ENCODE measurements at regions not wholly inside any gene's neighbourhood (a gene's known extent, or its start where the extent isn't known, plus 50 kb on each side); places are given as distances from the start of the nearest gene placed in this dataset.

DNA sequence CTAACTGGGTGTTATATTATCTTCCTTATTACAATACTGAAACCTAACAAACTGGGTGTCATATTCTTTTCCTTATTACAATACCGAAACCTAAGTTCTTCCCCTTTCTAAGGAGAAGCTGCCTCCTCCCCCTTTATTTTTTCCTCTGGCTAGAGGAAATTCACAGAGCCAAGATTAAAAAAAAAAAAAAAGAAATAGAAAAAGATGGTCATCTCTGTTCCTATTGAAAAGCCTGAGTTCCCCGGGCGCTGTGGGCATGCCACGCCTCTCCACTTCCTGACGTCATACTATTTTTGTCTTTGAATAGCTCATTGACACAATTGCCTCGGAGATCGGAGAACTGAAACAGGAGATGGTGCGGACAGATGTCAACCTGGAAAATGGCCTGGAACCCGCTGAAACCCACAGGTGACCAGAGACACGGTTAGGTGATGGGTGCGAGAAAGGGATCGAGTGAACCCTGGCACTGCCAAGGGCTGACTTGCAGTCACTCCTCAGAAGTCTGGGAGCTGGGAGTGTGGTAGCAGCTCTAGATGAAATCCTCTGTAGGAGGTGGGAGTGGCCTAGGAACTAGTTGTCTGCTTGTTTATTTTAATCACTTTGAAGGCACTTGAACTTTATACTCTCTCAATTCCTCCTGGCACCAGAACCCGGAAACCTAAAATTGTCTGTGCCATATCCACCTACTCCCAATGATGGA, 82.2 kb upstream of the NAA20 start:
- Histone ChIP-seq H3K4me3 (ENCODE audit: low read length) (no peak overlapping the region), H3K79me2 (ENCODE audit: control insufficient read depth, insufficient read depth, low read length) (no peaks in the 10 kb centered on the region), H3K23ac (ENCODE audit: low read length) (no peak overlapping the region), H3K56ac (ENCODE audit: low read length) (no peak overlapping the region), H2BK120ac (ENCODE audit: low read depth, low read length) (no peak overlapping the region), H3K27ac (ENCODE audit: low read depth, low read length) (no peak overlapping the region), H4K8ac (ENCODE audit: low read depth, low read length) (no peak overlapping the region), H3K4ac (ENCODE audit: low read depth, low read length) (no peak overlapping the region), H3K9ac (ENCODE audit: low read length) (no peak overlapping the region), H2AK5ac (ENCODE audit: low read length) (no peak overlapping the region), H2BK5ac (ENCODE audit: low read length) (no peak overlapping the region), H2BK15ac (replicated peaks; ENCODE audit: low read depth) (no peak overlapping the region), H3K79me1 (ENCODE audit: low read length) (no peaks in the 10 kb centered on the region), H3K36me3 (ENCODE audit: control insufficient read depth, insufficient read depth, low read length) (no peaks in the 10 kb centered on the region), H3K18ac (ENCODE audit: low read length) (no peak overlapping the region), H3K4me1 (ENCODE audit: control insufficient read depth, low read depth, low read length) (no peaks in the 10 kb centered on the region), H3K27me3 (ENCODE audit: insufficient read depth, low read length, poor library complexity) (no peaks in the 10 kb centered on the region), H3K4me2 (ENCODE audit: low read length) (no peak overlapping the region), H4K5ac (ENCODE audit: low read length) (no peak overlapping the region)
- WGBS (ENCODE audit: extremely low coverage, insufficient coverage, low lambda C conversion rate), result no CpG with 5 or more reads among the region's 13 CpGs
- no peak for DNase-seq

DNA sequence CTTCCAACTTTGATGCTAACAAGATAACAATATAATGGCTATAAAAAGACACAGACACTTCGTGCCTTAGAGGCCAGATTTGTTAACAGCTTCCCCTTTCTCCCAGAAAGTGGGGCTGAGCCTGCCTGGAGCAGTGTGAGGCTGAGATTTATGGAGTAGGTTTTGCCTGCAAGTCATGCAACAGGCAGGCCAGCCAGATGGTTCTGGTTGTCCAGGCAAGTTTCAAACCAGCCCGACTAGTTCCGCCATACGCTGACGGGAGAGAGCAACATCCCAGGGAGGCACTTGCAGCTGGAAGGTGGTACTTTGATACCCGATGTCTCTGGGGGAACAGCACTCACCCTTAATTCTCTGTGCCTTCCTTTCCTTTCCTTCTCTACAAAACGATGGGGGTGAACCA, 81.3 kb upstream of the NAA20 start:
- Histone ChIP-seq H3K56ac (ENCODE audit: low read length) (no peak overlapping the region), H3K4me1 (ENCODE audit: control insufficient read depth, low read depth, low read length) (no peaks in the 10 kb centered on the region), H3K18ac (ENCODE audit: low read length) (no peak overlapping the region), H3K27me3 (ENCODE audit: insufficient read depth, low read length, poor library complexity) (no peaks in the 10 kb centered on the region), H2BK120ac (ENCODE audit: low read depth, low read length) (no peak overlapping the region), H3K79me1 (ENCODE audit: low read length) (no peaks in the 10 kb centered on the region), H3K79me2 (ENCODE audit: control insufficient read depth, insufficient read depth, low read length) (no peaks in the 10 kb centered on the region), H3K23ac (ENCODE audit: low read length) (no peak overlapping the region), H3K4ac (ENCODE audit: low read depth, low read length) (no peak overlapping the region), H3K4me2 (ENCODE audit: low read length) (no peak overlapping the region), H3K36me3 (ENCODE audit: control insufficient read depth, insufficient read depth, low read length) (no peaks in the 10 kb centered on the region), H4K5ac (ENCODE audit: low read length) (no peak overlapping the region), H3K4me3 (ENCODE audit: low read length) (no peak overlapping the region), H2AK5ac (ENCODE audit: low read length) (no peak overlapping the region), H3K9ac (ENCODE audit: low read length) (no peak overlapping the region), H4K8ac (ENCODE audit: low read depth, low read length) (no peak overlapping the region), H2BK15ac (replicated peaks; ENCODE audit: low read depth) (no peak overlapping the region), H3K27ac (ENCODE audit: low read depth, low read length) (no peak overlapping the region), H2BK5ac (ENCODE audit: low read length) (no peak overlapping the region)
- no peak for DNase-seq
- WGBS (ENCODE audit: extremely low coverage, insufficient coverage, low lambda C conversion rate), result no CpG with 5 or more reads among the region's 7 CpGs

DNA sequence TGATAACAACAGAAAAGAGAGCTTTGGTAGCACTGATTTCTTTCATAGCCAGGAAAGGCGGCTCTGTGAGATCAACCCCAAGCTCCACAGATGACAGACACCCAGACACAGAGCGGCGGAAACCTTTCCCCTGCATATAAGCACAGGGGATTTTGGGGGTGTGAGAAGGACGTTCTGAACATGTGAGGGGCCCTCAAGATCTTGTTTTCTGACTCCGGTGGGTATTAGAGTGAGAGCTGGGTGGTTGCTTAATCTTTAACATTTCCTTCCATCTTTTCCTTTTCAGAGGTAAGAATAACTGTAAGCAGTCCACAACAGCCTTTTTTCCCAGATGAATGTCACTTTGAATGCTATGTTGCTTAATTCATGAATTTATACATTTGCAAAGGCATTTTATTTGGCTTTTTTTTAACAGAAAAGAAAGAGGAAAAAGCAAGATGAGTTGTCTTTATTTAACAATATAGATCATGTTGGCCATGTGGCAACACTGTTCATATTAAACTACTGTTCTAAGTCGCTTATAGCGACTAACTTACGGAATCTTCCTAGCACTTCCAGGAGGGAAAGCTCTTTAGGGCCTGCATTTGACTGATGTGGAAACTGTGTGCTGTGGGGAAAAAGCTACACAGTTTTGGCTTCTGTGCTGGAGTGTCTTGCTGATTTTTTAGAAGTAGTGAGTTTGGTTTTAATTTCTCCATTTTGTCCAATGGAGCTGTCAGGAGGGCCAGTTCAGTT, 80.5 kb upstream of the NAA20 start:
- Histone ChIP-seq H3K27me3 (ENCODE audit: insufficient read depth, low read length, poor library complexity) (no peaks in the 10 kb centered on the region), H4K8ac (ENCODE audit: low read depth, low read length) (no peak overlapping the region), H3K4ac (ENCODE audit: low read depth, low read length) (no peak overlapping the region), H3K36me3 (ENCODE audit: control insufficient read depth, insufficient read depth, low read length) (no peaks in the 10 kb centered on the region), H2AK5ac (ENCODE audit: low read length) (no peak overlapping the region), H3K79me2 (ENCODE audit: control insufficient read depth, insufficient read depth, low read length) (no peaks in the 10 kb centered on the region), H4K5ac (ENCODE audit: low read length) (no peak overlapping the region), H3K23ac (ENCODE audit: low read length) (no peak overlapping the region), H3K4me2 (ENCODE audit: low read length) (no peak overlapping the region), H3K9ac (ENCODE audit: low read length) (no peak overlapping the region), H3K27ac (ENCODE audit: low read depth, low read length) (no peak overlapping the region), H3K18ac (ENCODE audit: low read length) (no peak overlapping the region), H3K4me1 (ENCODE audit: control insufficient read depth, low read depth, low read length) (no peaks in the 10 kb centered on the region), H2BK120ac (ENCODE audit: low read depth, low read length) (no peak overlapping the region), H3K79me1 (ENCODE audit: low read length) (no peaks in the 10 kb centered on the region), H2BK15ac (replicated peaks; ENCODE audit: low read depth) (no peak overlapping the region), H3K56ac (ENCODE audit: low read length) (no peak overlapping the region), H2BK5ac (ENCODE audit: low read length) (no peak overlapping the region), H3K4me3 (ENCODE audit: low read length) (no peak overlapping the region)
- WGBS (ENCODE audit: extremely low coverage, insufficient coverage, low lambda C conversion rate), result no CpG with 5 or more reads among the region's 8 CpGs
- no peak for DNase-seq

DNA sequence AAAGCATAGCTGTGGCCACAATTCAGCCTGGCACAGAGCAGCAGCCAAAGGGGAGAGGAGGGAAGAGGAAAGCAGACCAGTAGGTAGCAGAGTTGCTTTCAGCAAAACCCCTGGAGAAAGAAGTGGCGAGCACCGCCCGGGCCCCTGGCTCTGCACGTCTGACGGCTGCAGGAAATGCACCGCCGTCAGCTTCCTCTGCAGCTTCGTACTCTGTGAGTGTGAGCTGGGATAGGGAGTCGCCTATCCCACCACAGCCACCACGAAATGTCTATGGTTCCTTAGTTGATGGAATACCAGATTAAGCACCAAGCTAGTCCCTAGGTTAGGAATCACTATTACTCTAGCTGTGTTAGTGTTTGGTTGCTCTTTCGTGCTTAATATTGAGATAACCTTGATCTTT, 79.9 kb upstream of the NAA20 start:
- Histone ChIP-seq H2BK120ac (ENCODE audit: low read depth, low read length) (no peak overlapping the region), H3K27ac (ENCODE audit: low read depth, low read length) (no peak overlapping the region), H3K56ac (ENCODE audit: low read length) (no peak overlapping the region), H4K5ac (ENCODE audit: low read length) (no peak overlapping the region), H3K4me1 (ENCODE audit: control insufficient read depth, low read depth, low read length) (no peaks in the 10 kb centered on the region), H3K4me3 (ENCODE audit: low read length) (no peak overlapping the region), H3K4me2 (ENCODE audit: low read length) (no peak overlapping the region), H3K36me3 (ENCODE audit: control insufficient read depth, insufficient read depth, low read length) (no peaks in the 10 kb centered on the region), H2BK15ac (replicated peaks; ENCODE audit: low read depth) (no peak overlapping the region), H3K79me1 (ENCODE audit: low read length) (no peaks in the 10 kb centered on the region), H3K23ac (ENCODE audit: low read length) (no peak overlapping the region), H3K79me2 (ENCODE audit: control insufficient read depth, insufficient read depth, low read length) (no peaks in the 10 kb centered on the region), H4K8ac (ENCODE audit: low read depth, low read length) (no peak overlapping the region), H3K27me3 (ENCODE audit: insufficient read depth, low read length, poor library complexity) (no peaks in the 10 kb centered on the region), H2AK5ac (ENCODE audit: low read length) (no peak overlapping the region), H3K4ac (ENCODE audit: low read depth, low read length) (no peak overlapping the region), H2BK5ac (ENCODE audit: low read length) (no peak overlapping the region), H3K9ac (ENCODE audit: low read length) (no peak overlapping the region), H3K18ac (ENCODE audit: low read length) (no peak overlapping the region)
- no CpG with 5 or more reads among the region's 11 CpGs for WGBS (ENCODE audit: extremely low coverage, insufficient coverage, low lambda C conversion rate)
- no peak for DNase-seq

DNA sequence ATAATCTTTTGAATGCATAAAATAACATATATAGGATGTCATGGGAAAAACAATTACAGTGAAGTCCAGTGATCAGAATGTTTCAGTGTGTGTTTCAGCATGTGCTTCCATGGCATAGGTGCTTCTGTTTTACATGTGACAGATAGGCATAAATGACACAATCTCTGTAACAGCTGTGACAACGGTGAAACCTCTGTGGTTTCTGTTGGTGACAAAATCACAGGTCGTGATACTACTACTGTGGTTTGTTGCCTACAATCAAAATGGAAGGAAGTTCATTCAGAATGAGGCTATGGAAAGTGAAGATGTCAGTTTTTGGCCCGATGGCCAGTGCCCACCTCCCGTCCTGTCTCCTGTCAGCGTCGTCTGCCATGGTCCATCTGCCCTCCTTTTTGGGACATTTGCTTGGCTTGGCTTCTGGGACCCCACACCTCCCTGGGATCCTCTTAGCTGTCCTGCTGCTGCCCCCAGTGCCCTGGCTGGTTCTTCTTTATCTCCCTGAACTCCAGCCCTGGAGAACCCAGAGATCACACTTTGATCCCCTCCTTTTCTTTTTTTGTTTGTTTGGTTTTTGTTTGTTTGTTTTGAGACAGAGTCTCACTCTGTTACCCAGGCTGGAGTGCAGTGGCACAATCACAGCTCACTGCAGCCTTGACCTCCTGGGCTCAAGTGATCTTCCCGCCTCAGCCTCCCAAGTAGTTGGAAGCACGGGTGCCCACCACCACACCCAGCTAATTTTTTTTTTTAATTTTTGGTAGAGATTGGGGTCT, 79.3 kb upstream of the NAA20 start:
- no peak for DNase-seq
- no peak overlapping the region for H2BK15ac ChIP-seq (replicated peaks; ENCODE audit: low read depth)
- H3K4me1 ChIP-seq (ENCODE audit: control insufficient read depth, low read depth, low read length), result no peaks in the 10 kb centered on the region
- no peak overlapping the region for H3K27ac ChIP-seq (ENCODE audit: low read depth, low read length)
- H3K9ac ChIP-seq (ENCODE audit: low read length), result no peak overlapping the region
- no peak overlapping the region for H3K4ac ChIP-seq (ENCODE audit: low read depth, low read length)
- H3K79me1 ChIP-seq (ENCODE audit: low read length), result no peaks in the 10 kb centered on the region
- H2BK5ac ChIP-seq (ENCODE audit: low read length), result no peak overlapping the region
- no peak overlapping the region for H3K4me3 ChIP-seq (ENCODE audit: low read length)
- no peaks in the 10 kb centered on the region for H3K27me3 ChIP-seq (ENCODE audit: insufficient read depth, low read length, poor library complexity)
- no peak overlapping the region for H4K5ac ChIP-seq (ENCODE audit: low read length)
- H2BK120ac ChIP-seq (ENCODE audit: low read depth, low read length), result no peak overlapping the region
- no peak overlapping the region for H3K56ac ChIP-seq (ENCODE audit: low read length)
- H3K36me3 ChIP-seq (ENCODE audit: control insufficient read depth, insufficient read depth, low read length), result no peaks in the 10 kb centered on the region
- H3K18ac ChIP-seq (ENCODE audit: low read length), result no peak overlapping the region
- H2AK5ac ChIP-seq (ENCODE audit: low read length), result no peak overlapping the region
- H3K4me2 ChIP-seq (ENCODE audit: low read length), result no peak overlapping the region
- no peaks in the 10 kb centered on the region for H3K79me2 ChIP-seq (ENCODE audit: control insufficient read depth, insufficient read depth, low read length)
- no peak overlapping the region for H4K8ac ChIP-seq (ENCODE audit: low read depth, low read length)
- H3K23ac ChIP-seq (ENCODE audit: low read length), result no peak overlapping the region
- no CpG with 5 or more reads among the region's 8 CpGs for WGBS (ENCODE audit: extremely low coverage, insufficient coverage, low lambda C conversion rate)
